Activated naive CD4-positive, alpha-beta T cell treated with anti-CD3 and anti-CD28 coated beads for 36 hours (primary cell): ENCODE measurements at regions not wholly inside any gene's neighbourhood (a gene's known extent, or its start where the extent isn't known, plus 50 kb on each side); places are given as distances from the start of the nearest gene placed in this dataset.

Experiments
- CTCF ChIA-PET: fragments of 350-600 bp; sonication (Branson Sonifier 250); formaldehyde crosslinking; loops from one replicate; lab custom pipeline; 2021; ENCODE audit warnings: antibody characterized with exemption; lab: Charles Lee
- DNase-seq: peaks from one replicate; pipeline ENCODE4 v3.0.0-alpha.2; 2020
- H3K27ac Mint-ChIP-seq: one replicate; pipeline ENCODE4 v1.8.0; 2021; ENCODE audit warnings: mild to moderate bottlenecking, mixed read lengths
- H3K27me3 Mint-ChIP-seq: one replicate; pipeline ENCODE4 v1.8.0; 2021; ENCODE audit warnings: low read depth, mixed read lengths
- H3K36me3 Mint-ChIP-seq: one replicate; pipeline ENCODE4 v1.8.0; 2021; ENCODE audit warnings: low read depth, mixed read lengths
- H3K4me1 Mint-ChIP-seq: one replicate; pipeline ENCODE4 v1.8.0; 2021; ENCODE audit warnings: low read depth, mixed read lengths
- H3K4me3 Mint-ChIP-seq: one replicate; pipeline ENCODE4 v1.8.0; 2021; ENCODE audit warnings: mild to moderate bottlenecking, moderate library complexity, mixed read lengths
- H3K9me3 Mint-ChIP-seq: one replicate; pipeline ENCODE4 v1.8.0; 2021; ENCODE audit warnings: mixed read lengths
- intact Hi-C: fragments of 100-400 bp; cut with micrococcal nuclease; formaldehyde crosslinking; loops from one replicate; pipeline ENCODE4 v1.15.1; 2023

DNA sequence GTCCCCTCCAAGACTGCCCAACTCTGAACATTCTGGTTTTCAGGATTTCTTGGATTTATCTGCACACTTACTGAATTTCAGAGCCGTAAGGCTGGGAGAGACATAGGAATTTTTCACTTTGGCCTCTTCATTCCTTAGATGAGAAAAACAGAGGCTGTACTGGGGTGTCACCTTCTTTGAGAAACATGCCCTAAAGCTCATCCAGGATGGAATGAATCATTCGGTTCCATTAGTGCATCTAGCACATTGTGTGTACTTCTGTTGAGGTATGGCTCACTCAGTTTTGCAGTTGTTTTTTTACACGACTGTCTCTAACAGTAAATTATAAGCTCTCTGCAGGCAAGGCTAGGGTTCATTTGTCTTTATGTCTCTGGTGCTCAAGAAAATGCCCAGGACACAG lies 383.4 kb downstream of the GATA3 start:
- H3K27me3 Mint-ChIP-seq: no peaks in the 10 kb centered on the region
- intact Hi-C loops: no loop called here
- H3K36me3 Mint-ChIP-seq: no peaks in the 10 kb centered on the region
- no peak for DNase-seq
- CTCF ChIA-PET: no interaction called here
- no peak overlapping the region for H3K27ac Mint-ChIP-seq
- no peak overlapping the region for H3K4me3 Mint-ChIP-seq
- H3K4me1 Mint-ChIP-seq: peaks cover 23% of the 10 kb centered on the region
- no peaks in the 10 kb centered on the region for H3K9me3 Mint-ChIP-seq

DNA sequence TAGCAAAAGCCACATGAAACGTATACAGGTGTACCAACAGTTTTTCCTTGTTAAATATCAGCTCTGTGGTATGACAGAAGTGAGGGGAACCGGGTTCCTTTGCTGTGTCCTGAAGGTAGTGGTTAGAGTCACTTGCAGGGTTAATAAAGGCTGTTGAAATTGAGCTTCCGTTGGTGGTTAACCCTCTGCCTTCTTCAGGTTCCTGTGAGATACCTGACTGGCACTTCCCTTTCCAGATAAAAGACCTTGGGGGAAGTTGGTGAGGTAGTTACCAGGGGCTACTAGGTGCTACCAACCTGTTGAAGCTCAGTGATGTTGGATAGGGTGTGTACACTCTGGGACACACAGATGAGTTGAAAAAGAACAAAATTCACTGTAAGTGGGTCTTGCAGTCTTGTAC lies 384.1 kb downstream of the GATA3 start:
- H3K9me3 Mint-ChIP-seq: no peaks in the 10 kb centered on the region
- CTCF ChIA-PET: no interaction called here
- DNase-seq: peak; percentile 22
- H3K27me3 Mint-ChIP-seq: no peaks in the 10 kb centered on the region
- no peak overlapping the region for H3K4me3 Mint-ChIP-seq
- peaks cover 23% of the 10 kb centered on the region for H3K4me1 Mint-ChIP-seq
- no peak overlapping the region for H3K27ac Mint-ChIP-seq
- no peaks in the 10 kb centered on the region for H3K36me3 Mint-ChIP-seq
- intact Hi-C loops: no loop called here

- peaks cover 23% of the 10 kb centered on the region for H3K4me1 Mint-ChIP-seq
- intact Hi-C loops: no loop called here
- H3K27ac Mint-ChIP-seq: no peak overlapping the region
- CTCF ChIA-PET: interaction anchor here (0.6 kb wide), 1 partner anchor 777 kb away, joined by 3 read pairs; no protein-coding TSS in a partner anchor
- no peaks in the 10 kb centered on the region for H3K27me3 Mint-ChIP-seq
- H3K9me3 Mint-ChIP-seq: no peaks in the 10 kb centered on the region
- H3K36me3 Mint-ChIP-seq: no peaks in the 10 kb centered on the region
- DNase-seq: no peak
- no peak overlapping the region for H3K4me3 Mint-ChIP-seq
These were observed 384.6 kb downstream of the GATA3 start for GRCh38 chr10:8439040-8439439.

DNA sequence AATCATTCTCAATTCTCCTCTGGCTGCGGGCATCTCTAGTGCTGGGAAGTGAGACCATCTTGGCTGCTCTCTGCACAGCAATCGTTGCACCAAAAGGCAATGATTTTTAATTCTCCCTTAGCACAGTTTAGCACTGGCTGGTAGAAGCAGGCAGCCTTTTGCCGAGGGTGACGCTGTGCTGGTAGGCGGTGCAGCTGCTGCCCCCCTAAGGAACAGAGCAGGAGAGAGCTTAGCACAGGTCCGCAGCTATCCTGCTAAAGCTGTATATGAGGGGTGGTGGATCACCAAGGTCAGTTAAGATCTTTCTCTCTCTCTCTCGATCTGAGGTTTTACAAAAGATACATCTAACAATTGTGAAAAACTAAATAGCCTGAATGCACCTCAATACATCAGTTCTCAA lies 390.1 kb downstream of the GATA3 start:
- Mint-ChIP-seq H3K27ac (no peak overlapping the region), H3K27me3 (no peaks in the 10 kb centered on the region), H3K36me3 (no peaks in the 10 kb centered on the region), H3K4me1 (peaks cover 9% of the 10 kb centered on the region), H3K4me3 (no peak overlapping the region), H3K9me3 (no peaks in the 10 kb centered on the region)
- DNase-seq: peak; percentile 61
- CTCF ChIA-PET: interaction anchor here (1.0 to 1.2 kb wide), 3 partner anchors 9 to 34 kb away, joined by 3 to 4 read pairs (median 3); no protein-coding TSS in a partner anchor
- intact Hi-C loops: loop anchor here (1.0 to 10.0 kb wide), 2 partner anchors 391 to 570 kb away; no protein-coding TSS in a partner anchor

DNA sequence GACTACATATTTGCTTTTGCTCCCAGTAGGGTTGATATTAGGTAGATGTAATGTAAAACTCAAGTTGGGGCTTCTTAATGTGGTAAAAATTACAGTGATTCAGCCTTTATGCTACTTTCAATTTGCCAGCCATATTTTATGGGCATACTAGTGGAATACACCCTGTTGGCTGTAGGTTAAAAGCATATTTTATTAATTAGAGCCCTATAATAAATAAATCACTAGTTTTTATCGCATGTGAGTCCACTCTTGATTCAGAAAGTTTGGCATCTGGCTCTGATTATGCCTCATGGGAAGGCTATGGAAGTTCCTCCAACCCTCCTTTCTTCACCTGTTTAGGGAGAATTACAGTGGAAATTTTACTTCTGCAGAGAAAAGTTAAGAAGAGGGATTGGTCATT lies 390.9 kb downstream of the GATA3 start:
- no peak for DNase-seq
- no peak overlapping the region for H3K4me3 Mint-ChIP-seq
- H3K9me3 Mint-ChIP-seq: no peaks in the 10 kb centered on the region
- H3K27me3 Mint-ChIP-seq: no peaks in the 10 kb centered on the region
- CTCF ChIA-PET: interaction anchor here (1.4 kb wide), 1 partner anchor 14 kb away, joined by 3 read pairs; no protein-coding TSS in a partner anchor
- no peaks in the 10 kb centered on the region for H3K36me3 Mint-ChIP-seq
- H3K4me1 Mint-ChIP-seq: peaks cover 9% of the 10 kb centered on the region
- intact Hi-C loops: loop anchor here (10.0 kb wide), 1 partner anchor 571 kb away; no protein-coding TSS in a partner anchor
- H3K27ac Mint-ChIP-seq: no peak overlapping the region

DNA sequence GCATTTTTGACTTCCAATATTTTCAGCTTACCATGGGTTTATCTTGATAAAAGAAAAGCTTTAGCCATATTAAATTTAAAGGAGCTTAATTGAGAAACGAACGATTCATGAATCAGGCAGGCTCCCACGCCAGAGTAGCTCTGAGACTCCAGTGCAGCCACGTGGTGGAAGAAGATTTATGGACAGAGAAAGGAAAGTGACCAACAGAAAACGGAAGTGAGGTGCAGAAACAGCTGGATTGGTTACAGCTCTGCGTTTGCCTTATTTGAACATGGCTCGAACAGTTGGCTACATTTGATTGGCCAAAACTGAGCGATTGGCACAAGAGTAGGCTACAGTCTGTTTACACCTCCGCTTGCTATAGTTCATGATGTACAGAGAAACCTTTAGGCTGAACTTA lies 395.4 kb downstream of the GATA3 start:
- H3K36me3 Mint-ChIP-seq: no peaks in the 10 kb centered on the region
- CTCF ChIA-PET: interaction anchor here (0.6 to 1.3 kb wide), 2 partner anchors 15 to 578 kb away, joined by 3 to 5 read pairs; no protein-coding TSS in a partner anchor
- H3K27me3 Mint-ChIP-seq: no peaks in the 10 kb centered on the region
- H3K4me3 Mint-ChIP-seq: no peak overlapping the region
- no peak for DNase-seq
- intact Hi-C loops: loop anchor here (10.0 kb wide), 1 partner anchor 575 kb away; no protein-coding TSS in a partner anchor
- peaks cover 2% of the 10 kb centered on the region for H3K4me1 Mint-ChIP-seq
- H3K9me3 Mint-ChIP-seq: no peaks in the 10 kb centered on the region
- no peak overlapping the region for H3K27ac Mint-ChIP-seq

DNA sequence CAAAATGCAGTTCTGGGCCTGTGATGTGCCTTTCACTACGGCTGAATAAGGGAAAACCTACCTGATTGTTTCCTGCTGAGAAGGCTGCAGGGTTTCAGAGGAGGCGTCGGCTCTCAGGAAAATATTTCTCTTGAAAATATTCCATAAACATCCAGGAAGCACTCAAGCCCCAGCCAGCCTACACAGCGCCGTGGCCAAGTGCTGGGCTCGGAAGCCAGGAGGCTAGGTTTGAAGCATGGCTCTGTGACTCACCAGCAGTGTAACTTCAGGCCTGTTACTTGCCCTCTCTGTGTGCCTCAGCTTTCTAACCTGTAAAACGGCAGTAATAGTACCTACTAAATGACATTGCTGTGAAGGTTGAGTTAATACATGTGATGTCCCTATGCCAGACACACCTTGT lies 399.1 kb downstream of the GATA3 start:
- no peak overlapping the region for H3K4me3 Mint-ChIP-seq
- peaks cover 2% of the 10 kb centered on the region for H3K4me1 Mint-ChIP-seq
- CTCF ChIA-PET: no interaction called here
- H3K27ac Mint-ChIP-seq: no peak overlapping the region
- peaks cover 3% of the 10 kb centered on the region for H3K27me3 Mint-ChIP-seq
- no peak for DNase-seq
- intact Hi-C loops: no loop called here
- peaks cover 5% of the 10 kb centered on the region for H3K9me3 Mint-ChIP-seq
- no peaks in the 10 kb centered on the region for H3K36me3 Mint-ChIP-seq

- peaks cover 5% of the 10 kb centered on the region for H3K9me3 Mint-ChIP-seq
- peaks cover 2% of the 10 kb centered on the region for H3K4me1 Mint-ChIP-seq
- CTCF ChIA-PET: no interaction called here
- H3K27me3 Mint-ChIP-seq: peaks cover 5% of the 10 kb centered on the region
- intact Hi-C loops: no loop called here
- H3K4me3 Mint-ChIP-seq: no peak overlapping the region
- H3K36me3 Mint-ChIP-seq: no peaks in the 10 kb centered on the region
- DNase-seq: no peak
- H3K27ac Mint-ChIP-seq: no peak overlapping the region
These were observed 399.9 kb downstream of the GATA3 start for GRCh38 chr10:8454357-8454756.

- Mint-ChIP-seq H3K4me1 (peaks cover 2% of the 10 kb centered on the region), H3K36me3 (no peaks in the 10 kb centered on the region), H3K4me3 (no peak overlapping the region), H3K27me3 (peaks cover 5% of the 10 kb centered on the region), H3K27ac (no peak overlapping the region), H3K9me3 (peaks cover 5% of the 10 kb centered on the region)
- intact Hi-C loops: no loop called here
- CTCF ChIA-PET: no interaction called here
- no peak for DNase-seq
These were observed 400.7 kb downstream of the GATA3 start for GRCh38 chr10:8455181-8455580.

DNA sequence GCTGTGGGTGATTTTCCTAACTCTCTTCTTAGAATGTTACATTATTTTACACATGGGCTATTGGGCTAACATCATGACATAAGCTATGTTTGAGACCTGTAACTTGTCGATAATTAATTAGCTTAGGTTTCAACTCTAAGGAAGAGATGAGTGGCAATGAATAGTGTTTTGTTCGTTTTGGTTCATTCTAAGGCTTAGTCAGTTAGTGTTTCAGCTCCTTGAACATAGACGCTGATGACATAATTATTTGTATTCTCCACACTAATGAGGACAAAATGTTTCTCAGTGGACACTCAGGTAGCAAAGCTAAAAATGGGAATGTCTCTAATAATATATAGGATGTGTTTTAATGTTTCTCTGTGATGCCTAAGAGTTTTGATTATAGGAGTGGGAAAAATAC lies 401.9 kb downstream of the GATA3 start:
- peaks cover 5% of the 10 kb centered on the region for H3K27me3 Mint-ChIP-seq
- H3K27ac Mint-ChIP-seq: no peak overlapping the region
- H3K4me3 Mint-ChIP-seq: no peak overlapping the region
- peaks cover 5% of the 10 kb centered on the region for H3K4me1 Mint-ChIP-seq
- intact Hi-C loops: no loop called here
- H3K36me3 Mint-ChIP-seq: no peaks in the 10 kb centered on the region
- no peak for DNase-seq
- CTCF ChIA-PET: no interaction called here
- peaks cover 5% of the 10 kb centered on the region for H3K9me3 Mint-ChIP-seq

DNA sequence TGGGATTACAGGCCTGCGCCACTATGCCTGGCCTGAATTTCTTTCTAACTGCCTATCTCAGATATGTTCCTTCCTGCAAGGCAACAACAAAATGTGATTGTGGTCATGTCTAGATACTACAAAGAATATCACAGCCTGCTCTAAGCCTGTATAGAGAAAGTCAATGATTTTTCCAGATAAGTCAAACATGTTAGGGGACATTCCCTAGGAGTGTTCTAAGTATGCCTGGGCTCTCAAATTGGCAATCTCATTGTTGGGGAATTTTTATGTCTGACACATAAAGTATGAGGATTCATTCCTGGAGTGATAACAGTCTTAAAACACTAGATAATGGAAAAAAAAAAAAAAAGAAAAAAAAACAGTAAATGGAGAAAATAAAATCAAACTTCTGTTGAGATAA lies 406.1 kb downstream of the GATA3 start:
- H3K4me1 Mint-ChIP-seq: peaks cover 3% of the 10 kb centered on the region
- H3K27ac Mint-ChIP-seq: no peak overlapping the region
- peaks cover 5% of the 10 kb centered on the region for H3K27me3 Mint-ChIP-seq
- CTCF ChIA-PET: no interaction called here
- peaks cover 5% of the 10 kb centered on the region for H3K9me3 Mint-ChIP-seq
- no peaks in the 10 kb centered on the region for H3K36me3 Mint-ChIP-seq
- H3K4me3 Mint-ChIP-seq: no peak overlapping the region
- no peak for DNase-seq
- intact Hi-C loops: no loop called here

DNA sequence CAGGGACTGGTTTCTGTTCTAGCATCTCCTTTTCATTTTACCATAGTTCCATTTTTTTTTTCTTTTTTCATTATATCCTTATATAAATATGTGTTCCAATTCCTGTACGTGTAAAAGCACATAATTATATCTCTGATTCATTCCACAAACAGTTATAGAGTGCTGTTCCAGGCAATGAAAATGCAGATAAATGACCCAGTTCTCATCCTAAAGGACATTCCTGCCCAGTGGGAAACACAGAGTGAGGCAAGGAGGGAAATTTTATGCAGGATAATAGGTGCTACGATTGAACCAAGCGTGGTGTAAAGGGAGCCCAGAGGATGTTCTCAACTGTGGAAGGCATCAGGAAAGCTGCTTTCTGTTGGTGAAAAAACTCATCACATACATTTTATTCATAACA lies 408.1 kb downstream of the GATA3 start:
- Mint-ChIP-seq H3K27ac (no peak overlapping the region), H3K9me3 (peaks cover 4% of the 10 kb centered on the region), H3K4me1 (peaks cover 3% of the 10 kb centered on the region), H3K36me3 (no peaks in the 10 kb centered on the region), H3K4me3 (no peak overlapping the region), H3K27me3 (peaks cover 8% of the 10 kb centered on the region)
- DNase-seq: no peak
- CTCF ChIA-PET: no interaction called here
- intact Hi-C loops: no loop called here

DNA sequence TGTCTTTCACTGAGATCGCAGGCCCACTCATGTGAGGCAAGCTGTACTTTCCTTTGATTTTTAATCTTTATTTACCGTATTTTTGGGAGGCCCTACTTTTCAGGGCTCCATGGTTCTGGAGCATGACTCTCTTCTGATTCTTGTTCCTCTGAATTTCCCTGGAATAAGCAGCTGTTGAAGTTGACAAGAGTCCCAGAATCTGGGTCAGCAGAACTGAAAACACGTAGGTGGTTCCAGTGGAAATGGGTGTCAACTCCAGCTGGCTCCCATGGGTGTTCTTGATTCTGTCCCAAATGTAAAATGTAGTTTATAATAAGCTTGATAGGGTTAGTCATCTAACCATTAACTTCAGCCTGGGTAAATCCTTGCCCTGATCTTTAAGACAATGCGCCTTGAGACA lies 409.4 kb downstream of the GATA3 start:
- Mint-ChIP-seq H3K4me3 (no peak overlapping the region), H3K27ac (no peak overlapping the region), H3K4me1 (peaks cover 3% of the 10 kb centered on the region), H3K27me3 (peaks cover 7% of the 10 kb centered on the region), H3K36me3 (no peaks in the 10 kb centered on the region), H3K9me3 (no peaks in the 10 kb centered on the region)
- DNase-seq: no peak
- CTCF ChIA-PET: no interaction called here
- intact Hi-C loops: no loop called here
